ENCODE measurements at regions not wholly inside any gene's neighbourhood (a gene's known extent, or its start where the extent isn't known, plus 50 kb on each side); places are given as distances from the start of the nearest gene placed in this dataset.
"Not testable (repeated sequence)": the region's sequence is repeated elsewhere in the genome, so short reads cannot be mapped to it uniquely, and the experiment has no call there.

DNA sequence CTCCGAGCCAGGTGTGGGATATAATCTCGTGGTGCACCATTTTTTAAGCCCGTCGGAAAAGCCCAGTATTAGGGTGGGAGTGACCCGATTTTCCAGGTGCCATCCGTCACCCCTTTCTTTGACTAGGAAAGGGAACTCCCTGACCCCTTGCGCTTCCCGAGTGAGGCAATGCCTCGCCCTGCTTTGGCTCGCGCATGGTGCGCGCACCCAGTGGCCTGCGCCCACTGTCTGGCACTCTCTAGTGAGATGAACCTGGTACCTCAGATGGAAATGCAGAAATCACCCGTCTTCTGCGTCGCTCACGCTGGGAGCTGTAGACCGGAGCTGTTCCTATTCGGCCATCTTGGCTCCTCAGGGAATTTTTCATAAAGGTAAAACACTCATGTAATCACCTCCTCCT lies 63.9 kb downstream of the RWDD3 start:
- DNase-seq = not testable (repeated sequence)

DNA sequence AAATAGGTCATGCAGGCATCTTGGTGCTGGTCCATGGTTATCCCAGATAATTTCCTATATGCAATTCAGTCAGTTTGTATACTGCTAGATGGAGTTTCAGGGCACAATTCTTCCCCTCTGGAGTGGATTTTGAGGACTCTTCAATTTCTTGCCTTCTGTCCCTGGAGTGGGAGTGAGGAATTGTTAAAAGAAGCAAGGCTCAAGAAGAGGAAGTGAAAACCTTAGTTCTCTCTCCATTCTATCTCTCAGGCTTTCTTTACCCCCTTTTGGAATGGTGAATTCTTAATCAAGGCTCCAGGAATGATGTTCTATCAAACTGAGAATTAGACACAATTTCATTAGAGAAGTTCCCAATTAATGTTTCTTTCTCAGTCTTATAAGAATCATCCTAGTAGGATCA lies 67.1 kb downstream of the RWDD3 start:
- DNase-seq = no peak

DNA sequence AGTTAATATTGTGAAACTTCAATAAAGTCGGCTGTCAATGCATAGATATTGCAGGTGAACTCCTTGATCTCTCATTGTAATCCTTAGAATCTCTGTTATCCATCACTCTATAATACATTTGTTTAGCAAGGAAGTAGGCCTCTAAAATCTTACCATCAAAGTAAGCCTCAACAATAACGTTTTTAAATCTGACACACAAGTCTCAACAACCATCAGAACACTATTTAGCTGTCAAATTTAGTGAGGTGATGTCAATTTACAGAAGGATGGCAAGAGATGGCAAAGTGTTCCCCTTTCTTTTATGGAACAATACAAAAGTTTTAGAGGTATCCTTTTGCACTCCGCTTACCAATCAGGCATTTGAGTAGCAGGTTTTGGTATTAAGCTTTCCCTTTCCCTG lies 67.6 kb downstream of the RWDD3 start:
- DNase-seq = no peak

DNA sequence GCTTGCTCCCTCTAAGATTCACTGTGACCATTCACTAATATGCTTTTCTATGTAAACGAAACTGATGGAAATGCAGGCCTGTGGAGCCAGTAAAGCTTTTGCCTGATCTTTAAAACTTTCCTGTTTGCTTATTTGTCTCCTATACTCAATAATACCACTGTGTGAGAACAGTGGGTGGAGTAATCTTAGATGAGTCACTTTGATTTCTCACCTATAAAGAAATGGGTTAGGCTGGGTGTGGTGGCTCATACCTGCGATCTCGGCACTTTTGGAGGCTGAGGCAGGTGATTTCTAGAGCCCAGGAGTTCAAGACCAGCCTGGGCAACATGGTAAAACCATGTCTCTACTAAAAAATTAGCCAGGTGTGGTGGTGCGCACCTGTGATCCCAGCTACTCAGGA lies 70.8 kb downstream of the RWDD3 start:
- DNase-seq = no peak

DNA sequence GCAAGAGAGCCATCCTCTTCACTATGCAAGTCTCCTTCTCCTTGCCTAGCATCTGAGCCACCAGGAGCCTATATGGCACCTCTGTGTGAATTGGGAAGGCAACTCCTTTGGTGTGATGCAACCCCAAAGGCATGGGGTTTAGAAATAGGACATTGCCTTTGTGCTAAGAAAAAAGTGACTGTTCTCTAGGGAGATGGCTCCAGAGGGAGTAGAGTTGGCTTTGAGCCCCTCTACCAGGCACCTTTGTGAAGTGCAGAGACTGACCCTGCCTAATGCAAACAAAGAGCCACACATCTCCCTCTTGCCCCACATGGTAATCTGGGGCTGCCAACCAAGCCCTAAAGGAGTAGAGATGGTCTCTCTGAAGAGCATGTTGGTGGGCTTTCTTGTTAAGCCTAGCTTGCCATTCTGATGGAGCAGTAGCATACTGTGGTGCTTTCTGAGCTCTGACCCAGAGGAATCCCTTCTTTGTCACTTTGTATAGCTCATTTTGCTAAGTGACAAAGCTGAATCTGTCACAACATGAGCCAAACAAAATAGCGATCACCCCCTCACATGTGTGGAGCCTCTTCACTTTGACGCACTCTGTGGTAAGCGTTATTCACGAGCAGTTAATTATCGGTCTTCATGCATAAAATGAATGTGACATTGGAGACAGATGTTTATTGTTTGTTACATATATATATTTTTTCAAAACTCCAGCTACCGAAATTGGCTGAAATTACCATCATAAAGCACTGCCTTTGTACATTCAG lies 74.4 kb downstream of the RWDD3 start:
- no peak for DNase-seq

DNA sequence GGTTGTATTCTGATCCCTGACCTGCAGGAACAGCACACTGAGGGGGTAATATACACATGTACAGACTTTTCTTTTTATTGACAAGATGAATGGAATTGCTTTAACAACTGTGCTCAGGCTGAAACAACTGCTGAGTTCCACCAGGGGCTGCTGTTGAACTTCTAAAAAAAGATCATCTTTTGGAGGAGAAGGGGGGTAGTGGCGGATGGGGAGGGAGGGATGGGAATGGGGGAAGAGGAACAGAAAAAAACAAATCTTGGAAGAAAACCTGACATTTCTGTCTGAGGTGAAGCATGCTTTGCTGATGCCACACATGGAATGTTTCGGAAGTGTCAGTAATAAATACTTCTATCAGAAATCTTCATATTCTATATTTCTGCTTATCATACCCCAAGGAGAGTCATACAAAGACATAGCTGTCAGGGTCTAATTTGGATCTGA lies 75.0 kb downstream of the RWDD3 start:
- DNase-seq = peak; percentile 54

DNA sequence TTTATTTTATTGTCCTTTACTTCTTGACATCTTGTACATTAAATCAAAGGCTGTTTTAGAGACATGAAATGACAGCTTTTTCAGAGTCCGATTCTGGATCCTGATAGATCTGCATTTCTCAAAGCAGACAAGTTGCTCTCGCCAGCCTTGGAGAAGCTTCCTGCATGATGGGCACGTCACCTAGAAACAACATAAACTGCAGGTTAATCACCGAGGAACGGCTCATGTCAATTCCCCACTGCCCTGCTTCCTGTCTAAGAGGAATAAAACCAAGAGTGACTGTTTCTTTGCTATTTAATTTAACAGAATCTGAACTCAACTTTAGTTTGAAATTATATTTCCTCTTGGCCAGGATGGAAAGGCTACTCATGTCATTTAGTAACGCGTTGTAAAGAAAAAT lies 77.0 kb downstream of the RWDD3 start:
- DNase-seq = no peak

DNA sequence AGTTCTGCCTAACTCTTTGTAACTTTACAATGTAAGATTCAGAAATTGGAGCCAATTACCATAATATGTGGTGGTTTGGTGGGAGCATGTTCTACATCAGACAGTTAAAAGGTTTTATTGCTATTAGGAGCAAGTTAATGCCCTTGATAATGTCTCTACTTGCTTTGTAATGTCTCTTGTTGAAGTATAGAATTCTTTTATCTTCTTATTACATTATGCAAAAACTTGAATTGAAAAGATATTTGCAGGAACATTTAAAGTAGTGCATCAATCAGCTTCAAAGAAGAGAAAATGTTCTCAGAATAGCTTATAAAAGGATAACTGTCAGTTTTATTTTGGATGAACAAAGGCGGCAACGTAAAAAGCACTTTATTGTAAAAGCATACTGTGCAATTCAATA lies 77.8 kb downstream of the RWDD3 start:
- no peak for DNase-seq

DNA sequence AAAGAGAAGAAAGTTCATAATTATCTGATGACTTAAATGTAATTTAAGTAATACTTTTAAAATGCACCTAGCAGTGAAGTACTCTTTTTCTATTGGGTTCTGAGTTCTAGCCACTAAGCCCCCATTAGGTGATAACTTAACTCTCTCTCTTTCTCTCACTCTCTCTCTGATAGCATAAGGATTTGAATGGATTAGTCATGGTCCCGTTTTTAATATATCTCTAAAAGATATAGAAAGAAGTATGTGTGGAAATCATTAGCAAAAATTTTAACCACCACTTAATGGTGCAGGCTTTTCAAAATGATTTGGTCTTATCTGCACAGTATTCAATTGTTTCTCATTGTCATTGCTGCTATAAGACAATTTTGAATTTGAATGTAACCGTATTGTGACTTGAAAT lies 78.2 kb downstream of the RWDD3 start:
- no peak for DNase-seq

DNA sequence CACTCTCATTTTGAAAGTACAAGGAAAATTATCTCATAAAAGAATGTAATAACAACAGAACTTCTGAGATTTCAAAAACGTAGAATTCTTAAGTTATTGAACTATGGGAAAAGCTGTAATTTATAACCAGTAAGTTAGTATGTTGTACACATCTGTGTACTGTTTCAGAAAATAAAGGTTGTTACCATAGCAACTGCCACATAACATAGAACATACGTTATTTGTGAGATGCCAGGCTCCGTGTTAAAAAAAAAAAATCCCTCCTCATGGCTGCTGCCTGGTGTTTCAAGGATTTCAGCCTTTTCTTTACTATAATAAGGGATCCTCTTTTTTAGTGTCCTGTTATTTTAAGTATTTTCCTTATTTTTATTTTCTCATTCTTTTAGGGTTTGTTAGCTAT lies 79.5 kb downstream of the RWDD3 start:
- DNase-seq = no peak

DNA sequence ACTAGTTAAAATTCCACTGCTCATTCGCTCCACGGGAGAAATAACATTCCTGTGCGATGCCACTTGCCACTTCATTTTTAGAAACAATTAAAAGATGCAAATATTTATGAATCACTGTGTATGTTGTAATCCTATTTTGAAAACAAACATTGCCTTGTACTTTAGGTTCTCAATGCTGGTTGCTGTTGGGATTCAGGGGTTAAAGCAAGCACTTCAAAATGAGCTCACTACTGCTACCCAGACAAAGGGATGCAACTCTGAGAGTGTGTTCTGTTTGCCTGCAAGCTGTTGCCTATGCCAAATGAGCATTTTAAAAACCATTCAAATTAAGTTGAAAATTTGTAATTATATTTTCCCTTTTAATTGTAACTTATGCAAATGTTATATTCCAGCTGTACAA lies 87.5 kb downstream of the RWDD3 start:
- DNase-seq = no peak

DNA sequence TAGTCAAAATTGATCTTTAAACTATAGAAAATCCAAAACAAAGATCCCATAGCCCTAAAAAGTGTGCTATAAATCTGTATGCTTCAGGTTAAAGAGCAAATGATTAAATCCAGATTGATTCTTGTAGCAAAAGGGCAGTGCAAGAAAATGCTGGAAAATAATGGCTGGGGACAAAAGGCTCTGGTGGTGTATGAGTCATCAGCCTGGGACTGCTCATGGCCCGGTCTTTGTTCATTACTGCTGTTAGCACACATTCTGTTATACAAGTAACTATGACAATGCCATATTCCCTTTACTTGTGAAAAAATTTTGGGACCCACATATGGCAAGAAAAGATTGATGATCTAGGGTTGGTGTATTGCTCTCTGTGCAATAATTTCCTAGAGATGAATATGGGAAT lies 89.1 kb downstream of the RWDD3 start:
- DNase-seq = no peak

DNA sequence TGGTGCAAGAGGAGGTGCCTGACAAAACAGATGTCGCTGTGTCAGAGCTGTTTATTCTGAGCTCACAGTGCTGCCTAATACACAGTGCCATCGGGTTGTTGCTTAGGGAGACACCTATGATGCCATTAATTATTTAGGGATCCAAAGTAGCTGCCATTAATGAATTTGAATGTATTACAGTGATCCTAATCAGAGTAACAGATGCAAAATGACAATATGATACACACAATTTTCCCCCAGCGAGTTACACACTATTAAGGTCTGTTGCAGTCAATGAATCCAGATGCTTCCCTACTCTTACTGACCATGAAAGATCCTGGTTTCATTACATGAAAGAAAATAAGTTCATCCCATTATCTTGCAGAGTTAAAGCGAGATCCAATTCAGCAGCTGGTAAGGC lies 91.3 kb downstream of the RWDD3 start:
- DNase-seq = no peak

DNA sequence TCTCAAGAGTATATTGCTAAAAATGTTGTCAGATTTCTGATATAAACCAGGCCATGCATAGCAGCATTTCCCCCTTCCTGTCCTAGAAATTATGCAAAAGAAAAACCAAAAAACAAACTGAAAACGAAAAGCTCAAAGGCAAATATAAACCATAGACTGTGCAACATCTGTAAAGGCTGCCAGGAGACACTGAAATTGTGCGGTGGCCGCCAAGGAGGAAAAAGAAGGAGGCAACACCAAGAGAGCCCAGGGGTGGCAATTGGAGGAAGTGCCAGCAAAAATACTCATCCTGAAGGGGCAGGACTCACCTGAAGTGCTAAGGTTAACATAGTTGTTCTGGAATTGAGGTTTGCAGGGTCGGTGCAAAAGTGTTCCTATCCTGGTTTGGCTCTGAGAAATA lies 92.0 kb downstream of the RWDD3 start:
- no peak for DNase-seq

DNA sequence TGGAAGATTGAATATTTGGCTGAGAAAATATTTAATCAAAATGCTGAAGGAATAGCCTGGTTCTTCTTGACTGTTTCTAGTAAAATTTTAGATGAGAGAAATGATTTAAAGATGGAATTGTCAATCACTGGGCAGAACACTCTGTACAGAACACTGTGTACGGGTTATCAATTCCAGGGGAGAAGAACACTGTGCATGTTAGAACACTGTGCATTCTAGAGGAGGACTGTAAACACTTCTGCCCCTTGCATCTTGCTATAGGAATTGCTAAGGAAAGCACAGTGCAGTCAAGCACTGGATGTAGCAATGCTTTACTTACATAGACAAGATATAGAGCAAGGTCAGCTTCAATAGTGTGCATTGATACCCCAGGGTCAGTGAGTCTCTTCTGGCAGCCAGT lies 98.7 kb downstream of the RWDD3 start:
- no peak for DNase-seq

DNA sequence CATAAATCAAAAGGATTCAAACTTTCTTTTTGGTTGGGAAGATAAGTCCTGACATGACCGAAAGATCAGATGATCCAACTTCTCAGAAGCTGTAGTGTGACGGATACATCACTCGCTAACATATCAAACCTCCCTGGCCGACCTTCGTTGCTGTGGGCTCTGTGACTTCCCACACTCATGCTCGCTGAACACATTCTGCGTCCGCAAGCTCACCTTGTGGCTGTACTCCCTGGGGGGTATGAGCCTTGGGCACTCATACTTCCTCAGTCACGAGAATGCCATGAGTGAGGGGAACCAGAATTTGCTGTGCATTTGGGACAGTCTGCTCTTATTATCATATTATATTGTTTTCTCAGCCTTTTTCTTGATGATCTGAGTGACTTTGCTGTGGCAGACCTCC lies 105.4 kb downstream of the RWDD3 start:
- no peak for DNase-seq

DNA sequence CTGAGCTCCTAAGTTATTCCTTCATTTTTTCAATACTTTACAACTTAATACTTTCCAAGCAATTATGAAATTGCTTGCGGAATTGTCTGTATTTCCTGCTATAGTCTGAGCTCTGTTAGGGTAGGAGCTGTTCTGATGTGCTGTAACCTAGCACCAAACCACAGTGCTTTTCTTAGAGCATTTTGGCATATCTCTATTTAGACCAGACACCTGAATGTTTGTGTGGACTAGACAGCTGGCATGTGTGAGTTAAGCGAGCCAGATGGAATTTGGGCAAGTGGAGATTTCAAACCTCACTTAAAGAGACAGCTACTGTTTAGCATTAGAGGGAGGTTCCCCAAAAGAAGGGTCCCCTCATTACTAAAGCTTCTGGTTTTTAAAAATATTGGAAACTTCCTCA lies 106.1 kb downstream of the RWDD3 start:
- DNase-seq = no peak

DNA sequence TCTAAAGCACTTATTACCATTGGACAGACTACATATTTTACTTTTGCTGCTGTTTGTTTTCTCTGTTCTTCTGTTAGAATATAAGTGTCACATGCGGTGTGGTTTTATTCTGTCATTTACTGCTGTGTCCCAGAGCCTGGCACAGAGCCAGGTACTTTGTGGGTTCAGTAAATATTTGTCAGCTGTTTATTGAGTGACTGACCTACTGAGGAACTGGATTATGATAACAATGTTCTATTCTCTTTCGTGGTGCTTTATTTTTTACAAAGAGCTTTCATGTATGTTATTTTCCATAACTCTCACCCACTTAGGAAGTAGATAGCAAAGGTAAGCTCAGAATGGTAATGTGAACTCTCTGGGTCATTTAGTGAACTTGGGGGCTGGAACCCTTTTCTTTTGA lies 118.8 kb downstream of the RWDD3 start:
- DNase-seq = no peak

DNA sequence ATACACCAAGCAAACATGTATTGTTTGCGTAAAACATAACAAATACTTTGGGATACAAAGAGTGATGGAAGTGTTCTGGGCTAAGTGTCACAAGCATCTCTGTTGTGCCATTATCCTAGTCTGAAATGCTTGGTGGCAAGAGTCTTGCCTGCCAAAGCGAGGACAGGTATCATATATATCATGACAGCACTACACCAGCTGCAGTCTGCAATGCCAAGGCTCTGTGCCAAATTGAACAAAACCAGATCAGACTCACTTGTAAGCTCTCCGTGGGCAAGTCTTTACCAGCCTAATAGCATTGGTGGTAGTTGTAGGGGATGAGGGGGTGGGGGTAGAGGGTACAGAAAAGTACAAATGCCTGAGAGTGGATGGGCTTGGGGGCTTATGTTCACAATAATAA lies 119.2 kb downstream of the RWDD3 start:
- DNase-seq = no peak

DNA sequence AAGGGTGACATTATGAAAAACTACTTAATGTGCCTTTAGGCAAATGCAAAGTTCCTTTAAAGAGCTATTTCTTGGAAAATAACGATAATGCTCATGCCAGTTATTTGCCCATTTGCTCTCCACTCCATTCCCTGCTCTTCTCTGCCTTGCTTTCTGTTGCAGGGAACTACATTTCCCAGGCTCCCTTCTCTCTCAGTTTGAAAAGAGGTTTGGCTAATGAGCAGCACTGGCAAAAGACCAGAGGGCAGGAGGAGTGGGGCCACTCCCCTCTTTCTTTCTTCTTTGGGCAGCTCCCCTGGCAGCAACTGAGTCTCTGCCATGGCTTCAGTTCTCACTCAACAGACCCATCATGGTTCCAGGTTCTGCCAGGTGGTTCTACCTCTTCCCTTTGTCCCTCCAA lies 130.5 kb downstream of the RWDD3 start:
- no peak for DNase-seq

DNA sequence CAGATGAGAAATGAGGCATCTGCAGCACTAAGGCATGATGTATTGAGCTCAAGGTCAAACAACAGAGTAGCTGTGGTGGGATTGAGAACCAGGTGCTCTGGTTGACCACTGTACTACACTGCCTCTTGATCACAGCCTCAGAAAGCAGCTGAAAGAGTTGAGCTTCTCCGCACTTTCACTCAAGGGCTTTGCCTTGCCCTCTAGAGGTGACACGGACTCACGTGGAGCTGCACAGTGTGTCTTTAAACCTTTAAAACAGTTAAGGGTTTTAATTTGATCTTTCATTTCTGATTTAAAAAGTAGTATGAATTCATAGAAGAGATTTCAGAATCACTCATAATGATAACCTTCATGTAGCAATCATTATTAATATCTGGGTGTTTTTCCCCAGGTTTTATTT lies 132.5 kb downstream of the RWDD3 start:
- DNase-seq = no peak

DNA sequence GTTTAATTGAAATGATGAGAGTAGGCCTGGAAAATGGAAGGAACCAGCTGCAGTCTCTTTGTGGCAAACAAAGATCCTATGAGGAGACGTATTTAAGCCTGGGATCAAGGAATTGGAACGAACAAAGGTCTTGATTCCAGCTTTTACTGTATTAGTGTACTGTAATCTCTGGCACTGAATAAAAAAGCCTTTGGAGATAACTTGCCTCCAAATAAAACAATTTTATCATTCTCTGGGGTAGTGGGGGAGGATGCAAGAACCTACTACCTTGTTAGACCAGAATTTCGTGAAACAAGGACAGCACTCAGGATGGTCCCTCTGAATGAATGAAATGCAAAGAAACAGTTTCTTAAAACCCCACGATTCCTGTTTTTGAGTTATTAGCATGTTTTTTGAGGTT lies 134.2 kb downstream of the RWDD3 start:
- no peak for DNase-seq

DNA sequence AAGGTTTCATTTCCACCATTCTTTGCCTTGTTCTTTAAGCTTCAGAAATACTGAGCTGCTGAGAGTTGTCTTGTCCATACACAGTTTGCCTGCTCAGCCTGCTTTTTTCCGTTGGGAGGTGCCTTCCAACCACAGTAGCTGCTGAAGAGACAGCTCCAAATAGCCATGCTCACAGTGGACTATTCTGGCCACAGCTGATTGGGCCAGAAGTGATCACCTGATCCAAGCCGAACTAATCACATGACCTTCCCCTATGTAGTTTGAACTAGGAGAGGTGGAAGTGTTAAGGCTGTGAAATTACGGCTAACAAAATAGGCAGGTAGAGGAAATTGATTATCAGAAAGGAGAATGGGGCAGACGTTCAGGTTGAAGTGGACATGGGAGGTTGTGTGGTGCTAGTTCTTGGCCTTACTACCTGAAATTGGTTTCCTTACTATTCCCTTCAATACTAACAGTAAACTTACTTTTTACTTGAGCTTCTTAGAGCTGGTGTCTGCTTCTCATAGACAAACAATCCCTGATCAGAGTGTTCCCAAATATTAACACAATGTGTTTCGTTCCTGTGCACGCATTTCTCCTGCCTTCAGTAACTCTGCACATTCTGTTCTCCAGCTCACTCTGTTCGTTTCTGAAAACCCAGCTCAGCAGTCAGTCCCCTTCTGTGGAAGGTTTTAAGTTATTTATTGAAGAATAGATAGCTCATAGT lies 136.1 kb downstream of the RWDD3 start:
- no peak for DNase-seq

DNA sequence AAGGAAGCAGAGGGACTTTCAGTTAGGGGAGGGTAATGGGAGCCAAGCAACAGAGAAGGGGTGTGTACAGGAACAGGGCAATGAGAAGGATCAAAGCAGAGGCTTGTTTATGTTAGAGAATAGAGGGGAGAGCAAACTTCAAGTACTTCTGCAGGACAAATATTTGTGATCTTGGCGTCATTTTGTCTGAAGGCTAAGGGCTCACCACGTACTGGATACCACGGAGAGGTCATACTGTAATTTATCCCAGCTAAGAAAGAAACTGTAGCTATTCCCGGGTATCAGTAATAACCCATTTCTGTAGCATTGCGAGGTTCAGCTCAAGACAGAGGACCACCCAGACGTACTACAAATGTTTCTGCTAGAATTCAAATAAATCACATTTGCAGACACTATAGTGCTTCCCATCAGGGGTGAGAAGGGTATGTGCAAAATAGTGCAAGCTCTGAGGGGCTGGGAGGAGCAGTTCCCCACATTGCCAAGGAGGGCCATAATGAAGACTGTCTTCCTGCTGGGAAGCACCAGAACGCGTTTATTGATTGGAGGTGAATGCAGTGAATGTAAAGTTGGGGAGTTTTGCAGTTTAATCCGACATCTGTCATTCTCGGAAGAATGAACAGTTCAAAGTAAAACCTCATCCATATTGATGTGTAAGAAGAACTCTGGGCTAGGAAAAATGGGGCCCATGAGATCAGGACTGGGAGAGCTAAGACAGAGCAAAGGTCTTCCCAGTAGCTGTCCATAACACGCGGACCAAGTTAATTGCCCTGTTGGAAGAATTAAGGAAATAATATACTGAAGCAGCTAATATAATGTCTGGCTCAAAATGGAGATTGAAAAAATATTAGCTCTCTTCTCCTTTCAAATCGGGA lies 136.9 kb downstream of the RWDD3 start:
- DNase-seq = no peak

All from NCI-H526 treated with DMSO at 0.1 percent for 48 hours (cell line).